ENCODE measurements at regions not wholly inside any gene's neighbourhood (a gene's known extent, or its start where the extent isn't known, plus 50 kb on each side); places are given as distances from the start of the nearest gene placed in this dataset.

GRCh38 chr6:82712389-82712788, 348.8 kb downstream of the TPBG start:
- Histone ChIP-seq H3K4me2 (ENCODE audit: low read length, poor library complexity, severe bottlenecking) (no peak overlapping the region), H3K23ac (ENCODE audit: low read length in 2 of 2) (no peak overlapping the region), H3K79me1 (replicated peaks; ENCODE audit: low read length, poor library complexity, severe bottlenecking) (no peaks in the 10 kb centered on the region), H2BK15ac (ENCODE audit: low read depth, poor library complexity, severe bottlenecking) (no peak overlapping the region), H4K8ac (ENCODE audit: low read length) (no peak overlapping the region), H3K4me1 (ENCODE audit: control insufficient read depth, insufficient read depth, low read depth, low read length) (no peaks in the 10 kb centered on the region), H2AK5ac (ENCODE audit: low read length, severe bottlenecking) (no peak overlapping the region), H3K36me3 (ENCODE audit: control insufficient read depth in 1 of 2, insufficient read depth in 2 of 2, low read depth in 1 of 2, low read length in 2 of 2) (no peaks in the 10 kb centered on the region), H3K4ac (ENCODE audit: low read depth in 1 of 2, low read length in 2 of 2) (no peak overlapping the region), H2BK5ac (ENCODE audit: low read depth, low read length, poor library complexity, severe bottlenecking) (no peak overlapping the region), H3K9ac (ENCODE audit: low read length) (no peak overlapping the region), H3K27ac (ENCODE audit: low read length, poor library complexity, severe bottlenecking) (no peak overlapping the region), H3K9me3 (ENCODE audit: control insufficient read depth, low read length) (peaks cover 2% of the 10 kb centered on the region), H3K18ac (ENCODE audit: low read depth in 1 of 2, low read length in 2 of 2) (no peak overlapping the region), H2AFZ (ENCODE audit: low read depth, low read length) (no peak overlapping the region), H3K27me3 (ENCODE audit: control insufficient read depth in 1 of 2, insufficient read depth in 1 of 2, low read length in 2 of 2) (no peaks in the 10 kb centered on the region), H2BK120ac (ENCODE audit: low read depth, low read length) (no peak overlapping the region), H4K91ac (ENCODE audit: low read length) (no peak overlapping the region), H3K14ac (ENCODE audit: low read length in 2 of 2) (no peak overlapping the region), H2BK12ac (ENCODE audit: low read length in 2 of 2) (no peak overlapping the region), H3K4me3 (ENCODE audit: insufficient read depth in 1 of 2, low read depth in 1 of 2, low read length in 2 of 2) (no peak overlapping the region)
- DNase-seq: no peak
- WGBS: 68% methylated on average over 2 of the region's 2 CpGs

- Histone ChIP-seq H3K23ac (ENCODE audit: low read length in 2 of 2) (no peak overlapping the region), H2BK120ac (ENCODE audit: low read depth, low read length) (no peak overlapping the region), H3K79me1 (replicated peaks; ENCODE audit: low read length, poor library complexity, severe bottlenecking) (no peaks in the 10 kb centered on the region), H2BK5ac (ENCODE audit: low read depth, low read length, poor library complexity, severe bottlenecking) (no peak overlapping the region), H3K18ac (ENCODE audit: low read depth in 1 of 2, low read length in 2 of 2) (no peak overlapping the region), H2AFZ (ENCODE audit: low read depth, low read length) (no peak overlapping the region), H3K27me3 (ENCODE audit: control insufficient read depth in 1 of 2, insufficient read depth in 1 of 2, low read length in 2 of 2) (no peaks in the 10 kb centered on the region), H3K14ac (ENCODE audit: low read length in 2 of 2) (no peak overlapping the region), H2BK12ac (ENCODE audit: low read length in 2 of 2) (no peak overlapping the region), H4K8ac (ENCODE audit: low read length) (no peak overlapping the region), H2BK15ac (ENCODE audit: low read depth, poor library complexity, severe bottlenecking) (no peak overlapping the region), H3K4me3 (ENCODE audit: insufficient read depth in 1 of 2, low read depth in 1 of 2, low read length in 2 of 2) (no peak overlapping the region), H3K9me3 (ENCODE audit: control insufficient read depth, low read length) (peaks cover 2% of the 10 kb centered on the region), H3K27ac (ENCODE audit: low read length, poor library complexity, severe bottlenecking) (no peak overlapping the region), H2AK5ac (ENCODE audit: low read length, severe bottlenecking) (no peak overlapping the region), H3K4ac (ENCODE audit: low read depth in 1 of 2, low read length in 2 of 2) (no peak overlapping the region), H4K91ac (ENCODE audit: low read length) (no peak overlapping the region), H3K4me1 (ENCODE audit: control insufficient read depth, insufficient read depth, low read depth, low read length) (no peaks in the 10 kb centered on the region), H3K36me3 (ENCODE audit: control insufficient read depth in 1 of 2, insufficient read depth in 2 of 2, low read depth in 1 of 2, low read length in 2 of 2) (no peaks in the 10 kb centered on the region), H3K4me2 (ENCODE audit: low read length, poor library complexity, severe bottlenecking) (no peak overlapping the region), H3K9ac (ENCODE audit: low read length) (no peak overlapping the region)
- no CpG with 5 or more reads among the region's 1 CpG for WGBS
- no peak for DNase-seq
Measured at GRCh38 chr6:82712826-82713225, 349.2 kb downstream of the TPBG start.

- H2BK15ac ChIP-seq (ENCODE audit: low read depth, poor library complexity, severe bottlenecking): no peak overlapping the region
Measured at GRCh38 chr6:82720992-82721391, 344.6 kb downstream of the UBE3D start.

GRCh38 chr6:82735790-82736189, 329.9 kb downstream of the UBE3D start:
- no peak overlapping the region for H2AK5ac ChIP-seq (ENCODE audit: low read length, severe bottlenecking)
- H3K18ac ChIP-seq (ENCODE audit: low read depth in 1 of 2, low read length in 2 of 2): no peak overlapping the region
- H3K4me3 ChIP-seq (ENCODE audit: insufficient read depth in 1 of 2, low read depth in 1 of 2, low read length in 2 of 2): no peak overlapping the region
- H3K9me3 ChIP-seq (ENCODE audit: control insufficient read depth, low read length): no peaks in the 10 kb centered on the region
- WGBS: 76% methylated on average over 4 of the region's 4 CpGs
- no peak overlapping the region for H4K91ac ChIP-seq (ENCODE audit: low read length)
- H3K36me3 ChIP-seq (ENCODE audit: control insufficient read depth in 1 of 2, insufficient read depth in 2 of 2, low read depth in 1 of 2, low read length in 2 of 2): no peaks in the 10 kb centered on the region
- no peaks in the 10 kb centered on the region for H3K27me3 ChIP-seq (ENCODE audit: control insufficient read depth in 1 of 2, insufficient read depth in 1 of 2, low read length in 2 of 2)
- H2BK120ac ChIP-seq (ENCODE audit: low read depth, low read length): no peak overlapping the region
- no peak overlapping the region for H2BK15ac ChIP-seq (ENCODE audit: low read depth, poor library complexity, severe bottlenecking)
- no peak overlapping the region for H3K23ac ChIP-seq (ENCODE audit: low read length in 2 of 2)
- no peaks in the 10 kb centered on the region for H3K4me1 ChIP-seq (ENCODE audit: control insufficient read depth, insufficient read depth, low read depth, low read length)
- H4K8ac ChIP-seq (ENCODE audit: low read length): no peak overlapping the region
- no peak overlapping the region for H2BK5ac ChIP-seq (ENCODE audit: low read depth, low read length, poor library complexity, severe bottlenecking)
- no peak overlapping the region for H3K9ac ChIP-seq (ENCODE audit: low read length)
- no peak overlapping the region for H3K4ac ChIP-seq (ENCODE audit: low read depth in 1 of 2, low read length in 2 of 2)
- no peak overlapping the region for H2AFZ ChIP-seq (ENCODE audit: low read depth, low read length)
- H2BK12ac ChIP-seq (ENCODE audit: low read length in 2 of 2): no peak overlapping the region
- no peaks in the 10 kb centered on the region for H3K79me1 ChIP-seq (replicated peaks; ENCODE audit: low read length, poor library complexity, severe bottlenecking)
- DNase-seq: no peak
- no peak overlapping the region for H3K14ac ChIP-seq (ENCODE audit: low read length in 2 of 2)
- H3K27ac ChIP-seq (ENCODE audit: low read length, poor library complexity, severe bottlenecking): no peak overlapping the region
- H3K4me2 ChIP-seq (ENCODE audit: low read length, poor library complexity, severe bottlenecking): no peak overlapping the region

More at GRCh38 chr6:82720992-82721391, 344.6 kb downstream of the UBE3D start:
- Histone ChIP-seq H2BK5ac (ENCODE audit: low read depth, low read length, poor library complexity, severe bottlenecking) (no peak overlapping the region), H3K18ac (ENCODE audit: low read depth in 1 of 2, low read length in 2 of 2) (no peak overlapping the region), H3K27ac (ENCODE audit: low read length, poor library complexity, severe bottlenecking) (no peak overlapping the region), H4K8ac (ENCODE audit: low read length) (no peak overlapping the region), H3K27me3 (ENCODE audit: control insufficient read depth in 1 of 2, insufficient read depth in 1 of 2, low read length in 2 of 2) (no peaks in the 10 kb centered on the region), H2BK12ac (ENCODE audit: low read length in 2 of 2) (no peak overlapping the region), H2AK5ac (ENCODE audit: low read length, severe bottlenecking) (no peak overlapping the region), H2AFZ (ENCODE audit: low read depth, low read length) (no peak overlapping the region), H3K9ac (ENCODE audit: low read length) (no peak overlapping the region), H4K91ac (ENCODE audit: low read length) (no peak overlapping the region), H3K4me3 (ENCODE audit: insufficient read depth in 1 of 2, low read depth in 1 of 2, low read length in 2 of 2) (no peak overlapping the region), H3K4me2 (ENCODE audit: low read length, poor library complexity, severe bottlenecking) (no peak overlapping the region), H3K23ac (ENCODE audit: low read length in 2 of 2) (no peak overlapping the region), H2BK120ac (ENCODE audit: low read depth, low read length) (no peak overlapping the region), H3K4me1 (ENCODE audit: control insufficient read depth, insufficient read depth, low read depth, low read length) (no peaks in the 10 kb centered on the region), H3K36me3 (ENCODE audit: control insufficient read depth in 1 of 2, insufficient read depth in 2 of 2, low read depth in 1 of 2, low read length in 2 of 2) (no peaks in the 10 kb centered on the region), H3K4ac (ENCODE audit: low read depth in 1 of 2, low read length in 2 of 2) (no peak overlapping the region), H3K14ac (ENCODE audit: low read length in 2 of 2) (no peak overlapping the region), H3K9me3 (ENCODE audit: control insufficient read depth, low read length) (peaks cover 7% of the 10 kb centered on the region), H3K79me1 (replicated peaks; ENCODE audit: low read length, poor library complexity, severe bottlenecking) (no peaks in the 10 kb centered on the region)
- DNase-seq: no peak
- 89% methylated on average over 3 of the region's 4 CpGs for WGBS

All from mesenchymal stem cell (in vitro differentiated cells and primary cell).